Activated CD8-positive, alpha-beta memory T cell treated with anti-CD3 and anti-CD28 coated beads for 36 hours (primary cell): ENCODE measurements at regions not wholly inside any gene's neighbourhood (a gene's known extent, or its start where the extent isn't known, plus 50 kb on each side); places are given as distances from the start of the nearest gene placed in this dataset.
"Not testable (repeated sequence)": the region's sequence is repeated elsewhere in the genome, so short reads cannot be mapped to it uniquely, and the experiment has no call there.

ENCODE experiments used
- CTCF ChIA-PET: fragments of 350-600 bp; sonication (Branson Sonifier 250); formaldehyde crosslinking; loops from one replicate; lab custom pipeline; 2021; ENCODE audit warnings: antibody characterized with exemption; lab: Charles Lee
- POLR2A ChIA-PET: fragments of 350-600 bp; sonication (Branson Sonifier 250); formaldehyde crosslinking; loops from one replicate; lab custom pipeline; 2021; ENCODE audit warnings: antibody characterized with exemption; lab: Charles Lee

GRCh38 chr13:83732755-83733154, 149.5 kb downstream of the SLITRK1 start:
- POLR2A ChIA-PET = no interaction called here

GRCh38 chr13:83731113-83731512, 151.2 kb downstream of the SLITRK1 start:
- CTCF ChIA-PET = no interaction called here
- POLR2A ChIA-PET = no interaction called here

More at GRCh38 chr13:83732755-83733154, 149.5 kb downstream of the SLITRK1 start:
- CTCF ChIA-PET = no interaction called here

- ChIA-PET CTCF (no interaction called here), POLR2A (no interaction called here)
Observed at GRCh38 chr13:83730674-83731073, 151.6 kb downstream of the SLITRK1 start.

- POLR2A ChIA-PET = no interaction called here
Observed at GRCh38 chr13:83722443-83722842, 159.8 kb downstream of the SLITRK1 start.

GRCh38 chr13:83716121-83716520, 166.2 kb downstream of the SLITRK1 start:
- CTCF ChIA-PET = no interaction called here
- POLR2A ChIA-PET = no interaction called here

More at GRCh38 chr13:83722443-83722842, 159.8 kb downstream of the SLITRK1 start:
- CTCF ChIA-PET = no interaction called here

- POLR2A ChIA-PET = no interaction called here
- CTCF ChIA-PET = no interaction called here
Observed at GRCh38 chr13:83714236-83714635, 168.0 kb downstream of the SLITRK1 start.

- CTCF ChIA-PET = no interaction called here
- POLR2A ChIA-PET = no interaction called here
Observed at GRCh38 chr13:83710133-83710515, 172.2 kb downstream of the SLITRK1 start.

- POLR2A ChIA-PET = no interaction called here
- CTCF ChIA-PET = no interaction called here
Observed at GRCh38 chr13:83709426-83710132, 172.7 kb downstream of the SLITRK1 start.

GRCh38 chr13:83702021-83702420, 180.3 kb downstream of the SLITRK1 start:
- ChIA-PET POLR2A (no interaction called here), CTCF (no interaction called here)

- POLR2A ChIA-PET = no interaction called here
- CTCF ChIA-PET = no interaction called here
Observed at GRCh38 chr13:83692800-83693199, 189.5 kb downstream of the SLITRK1 start.

- ChIA-PET POLR2A (no interaction called here), CTCF (no interaction called here)
Observed at GRCh38 chr13:83691966-83692365, 190.3 kb downstream of the SLITRK1 start.

- POLR2A ChIA-PET = no interaction called here
- CTCF ChIA-PET = no interaction called here
Observed at GRCh38 chr13:83681547-83681946, 200.7 kb downstream of the SLITRK1 start.

GRCh38 chr13:83677985-83678384, 204.3 kb downstream of the SLITRK1 start:
- CTCF ChIA-PET = no interaction called here
- POLR2A ChIA-PET = no interaction called here

- POLR2A ChIA-PET = no interaction called here
- CTCF ChIA-PET = no interaction called here
Observed at GRCh38 chr13:83672612-83673011, 209.7 kb downstream of the SLITRK1 start.

GRCh38 chr13:83667606-83668005, 214.7 kb downstream of the SLITRK1 start:
- ChIA-PET CTCF (no interaction called here), POLR2A (no interaction called here)

- ChIA-PET POLR2A (no interaction called here), CTCF (no interaction called here)
Observed at GRCh38 chr13:83666141-83666540, 216.1 kb downstream of the SLITRK1 start.

GRCh38 chr13:83657281-83657680, 225.0 kb downstream of the SLITRK1 start:
- ChIA-PET POLR2A (no interaction called here), CTCF (no interaction called here)

- POLR2A ChIA-PET, CTCF ChIA-PET: not testable (repeated sequence)
Observed at GRCh38 chr13:83642617-83643016, 239.7 kb downstream of the SLITRK1 start.

GRCh38 chr13:83634601-83635000, 247.7 kb downstream of the SLITRK1 start:
- CTCF ChIA-PET = no interaction called here
- POLR2A ChIA-PET = no interaction called here

- POLR2A ChIA-PET = no interaction called here
- CTCF ChIA-PET = no interaction called here
Observed at GRCh38 chr13:83633746-83634145, 248.5 kb downstream of the SLITRK1 start.

GRCh38 chr13:83622422-83622784, 259.9 kb downstream of the SLITRK1 start:
- ChIA-PET CTCF (no interaction called here), POLR2A (no interaction called here)
